ENCODE measurements at regions not wholly inside any gene's neighbourhood (a gene's known extent, or its start where the extent isn't known, plus 50 kb on each side); places are given as distances from the start of the nearest gene placed in this dataset.
A peak's percentile ranks its signal among the peaks of the same experiment; 100 is the strongest.

GRCh38 chr1:177440821-177441220, 270.1 kb downstream of the BRINP2 start:
- DNase-seq (ENCODE audit: low read depth), result no peak
- no peak for TF ChIP-seq CTCF (IDR thresholded peaks at IDR 0.05; ENCODE audit: insufficient read depth, low read length)
- no peak overlapping the region for H3K4me3 ChIP-seq (ENCODE audit: low read depth, low read length)

- DNase-seq (ENCODE audit: low read depth), result no peak
- TF ChIP-seq CTCF (IDR thresholded peaks at IDR 0.05; ENCODE audit: insufficient read depth, low read length), result no peak
- H3K4me3 ChIP-seq (ENCODE audit: low read depth, low read length), result no peak overlapping the region
Observed at GRCh38 chr1:177439301-177439700, 268.5 kb downstream of the BRINP2 start.

- TF ChIP-seq CTCF (IDR thresholded peaks at IDR 0.05; ENCODE audit: insufficient read depth, low read length), result no peak
- H3K4me3 ChIP-seq (ENCODE audit: low read depth, low read length), result no peak overlapping the region
- no peak for DNase-seq (ENCODE audit: low read depth)
Observed at GRCh38 chr1:177435364-177435763, 264.6 kb downstream of the BRINP2 start.

GRCh38 chr1:177432897-177433296, 262.1 kb downstream of the BRINP2 start:
- no peak overlapping the region for H3K4me3 ChIP-seq (ENCODE audit: low read depth, low read length)
- DNase-seq (ENCODE audit: low read depth), result peak; percentile 2
- TF ChIP-seq CTCF (IDR thresholded peaks at IDR 0.05; ENCODE audit: insufficient read depth, low read length), result peak; percentile 48

- TF ChIP-seq CTCF (IDR thresholded peaks at IDR 0.05; ENCODE audit: insufficient read depth, low read length), result no peak
- H3K4me3 ChIP-seq (ENCODE audit: low read depth, low read length), result no peak overlapping the region
- DNase-seq (ENCODE audit: low read depth), result no peak
Observed at GRCh38 chr1:177431123-177431522, 260.4 kb downstream of the BRINP2 start.

GRCh38 chr1:177429234-177429633, 258.5 kb downstream of the BRINP2 start:
- no peak for DNase-seq (ENCODE audit: low read depth)
- TF ChIP-seq CTCF (IDR thresholded peaks at IDR 0.05; ENCODE audit: insufficient read depth, low read length), result no peak
- H3K4me3 ChIP-seq (ENCODE audit: low read depth, low read length), result no peak overlapping the region

- DNase-seq (ENCODE audit: low read depth), result no peak
- TF ChIP-seq CTCF (IDR thresholded peaks at IDR 0.05; ENCODE audit: insufficient read depth, low read length), result no peak
- H3K4me3 ChIP-seq (ENCODE audit: low read depth, low read length), result no peak overlapping the region
Observed at GRCh38 chr1:177427811-177428210, 257.1 kb downstream of the BRINP2 start.

Measured in fibroblast of the aortic adventitia (primary cell).